ENCODE measurements at regions not wholly inside any gene's neighbourhood (a gene's known extent, or its start where the extent isn't known, plus 50 kb on each side); places are given as distances from the start of the nearest gene placed in this dataset.

- in situ Hi-C loops (cut with MboI; ENCODE audit: low sequenced_read_pairs) = no loop called here
These were observed 55.2 kb upstream of the KCNH8 start for GRCh38 chr3:19093084-19093483.

DNA sequence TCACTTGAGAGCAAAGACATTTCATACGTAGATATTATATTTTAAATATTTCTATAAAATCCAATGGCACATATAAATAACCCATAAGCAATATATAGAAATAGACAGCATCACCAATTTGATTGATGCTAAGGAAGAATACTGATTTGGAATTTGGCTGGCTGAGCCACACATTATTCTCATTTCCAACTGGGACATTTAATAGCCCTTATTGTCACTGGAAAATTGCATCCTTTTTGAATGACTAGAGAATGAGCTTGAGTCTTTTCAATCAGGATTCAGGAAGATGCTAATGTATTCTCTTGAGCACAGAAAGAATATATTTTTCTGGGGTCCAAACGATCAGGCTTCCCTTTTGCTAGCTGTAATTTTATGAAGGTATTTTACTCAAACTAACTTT is 70.9 kb upstream of the KCNH8 start:
- in situ Hi-C loops (cut with MboI; ENCODE audit: low sequenced_read_pairs) = no loop called here

- in situ Hi-C loops (cut with MboI; ENCODE audit: low sequenced_read_pairs) = no loop called here
These were observed 73.3 kb upstream of the KCNH8 start for GRCh38 chr3:19075037-19075436.

DNA sequence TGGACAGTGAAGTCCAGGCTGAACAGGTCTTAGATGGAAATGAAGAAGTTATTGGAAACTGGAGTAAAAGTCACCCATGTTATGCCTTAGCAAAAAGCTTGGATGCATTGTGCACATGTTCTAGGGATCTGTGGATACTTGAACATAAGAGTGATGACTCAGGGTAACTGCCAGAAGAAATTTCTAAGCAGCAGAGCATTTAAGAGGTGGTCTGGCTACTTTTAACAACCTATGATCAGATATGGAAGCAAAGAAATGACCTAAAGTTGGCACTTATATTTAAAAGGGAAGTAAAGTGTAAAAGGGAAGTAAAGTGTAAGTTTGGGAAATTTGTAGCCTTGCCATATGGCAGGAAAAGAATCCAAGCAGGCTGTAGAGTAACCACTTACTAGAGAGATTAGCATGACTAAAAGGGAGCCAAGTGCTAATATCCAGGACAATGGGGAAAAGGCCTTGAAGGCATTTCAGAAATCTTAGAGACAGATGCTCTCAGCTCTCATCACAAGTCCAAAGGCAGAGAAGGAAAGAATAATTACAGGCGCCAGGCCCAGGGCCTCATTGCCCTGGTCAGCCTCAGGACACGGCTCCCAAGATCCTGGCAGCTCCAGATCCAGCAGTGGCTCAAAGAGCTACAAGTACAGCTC is 73.9 kb upstream of the KCNH8 start:
- in situ Hi-C loops (cut with MboI; ENCODE audit: low sequenced_read_pairs) = no loop called here

DNA sequence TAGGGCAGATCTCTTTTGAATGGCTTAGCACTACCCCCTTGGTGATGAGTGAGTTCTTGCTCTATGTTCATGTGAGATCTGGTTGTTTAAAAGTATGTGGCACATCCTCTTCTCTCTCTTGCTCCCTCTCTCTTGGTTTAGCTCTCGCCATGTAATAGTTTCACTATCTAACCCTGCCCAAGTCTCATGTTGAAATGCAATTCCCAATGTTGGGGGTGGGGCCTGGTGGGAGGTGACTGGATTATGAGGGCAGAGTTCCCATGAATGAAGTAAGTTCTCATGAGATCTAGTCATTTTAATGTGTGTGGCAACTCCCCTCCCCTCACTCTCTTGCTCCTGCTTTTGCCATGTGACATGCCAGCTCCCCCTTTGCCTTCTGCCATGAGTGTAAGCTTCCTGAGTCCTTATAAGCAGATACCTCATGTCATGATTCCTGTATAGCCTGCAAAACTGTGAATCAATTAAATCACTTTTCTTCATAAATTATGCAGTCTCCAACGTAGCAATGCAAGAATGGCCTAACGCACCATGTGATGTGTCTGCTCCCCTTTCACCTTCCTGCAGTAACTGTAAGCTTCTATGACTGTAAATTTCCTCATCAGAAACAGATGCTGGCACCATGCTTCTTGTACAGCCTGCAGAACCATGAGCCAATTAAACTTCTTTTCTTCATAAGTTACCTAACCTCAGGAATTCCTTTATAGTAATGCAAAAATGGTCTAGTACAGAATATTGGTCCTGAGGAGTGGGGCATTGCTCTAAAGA is 74.8 kb upstream of the KCNH8 start:
- in situ Hi-C loops (cut with MboI; ENCODE audit: low sequenced_read_pairs) = no loop called here

GRCh38 chr3:19070325-19070724 is 78.0 kb upstream of the KCNH8 start:
- in situ Hi-C loops (cut with MboI; ENCODE audit: low sequenced_read_pairs) = no loop called here

DNA sequence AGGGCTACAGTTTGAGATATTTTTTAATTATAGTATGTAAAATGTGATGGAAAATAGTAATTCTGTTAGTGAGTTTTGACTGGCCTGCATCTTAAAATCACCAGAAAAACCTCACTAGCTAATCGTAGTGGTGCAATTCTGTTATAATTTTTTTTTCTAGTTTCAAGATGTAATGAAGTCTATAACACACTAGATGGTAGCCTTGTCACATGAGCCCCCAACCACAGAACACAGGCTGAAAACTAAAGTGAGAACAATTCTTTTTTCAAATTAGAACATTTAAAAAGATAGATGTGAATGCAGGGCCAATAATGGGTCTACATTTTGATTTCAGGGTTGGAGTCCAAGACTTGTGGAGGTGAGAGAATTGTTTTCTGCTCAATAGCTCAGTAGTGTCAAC is 83.3 kb upstream of the KCNH8 start:
- in situ Hi-C loops (cut with MboI; ENCODE audit: low sequenced_read_pairs) = no loop called here

DNA sequence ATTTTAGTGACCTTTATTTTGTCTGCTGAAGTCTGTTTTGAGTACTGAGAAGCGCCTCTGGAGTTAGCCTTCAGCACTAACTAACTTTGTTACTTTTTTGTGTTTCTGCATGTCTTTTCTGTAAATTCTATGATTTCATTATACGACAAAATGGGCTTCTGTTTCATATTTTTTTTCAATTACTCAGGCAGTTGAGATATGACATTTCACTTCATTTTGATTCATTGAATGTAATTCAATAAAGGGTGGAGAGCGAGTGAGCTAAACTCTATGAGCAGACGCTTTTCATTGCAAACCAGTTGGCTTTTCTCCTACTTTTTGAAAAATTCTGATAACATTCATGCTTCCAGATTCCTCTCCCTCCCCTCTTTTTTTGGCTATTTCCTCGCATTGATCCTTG is 84.4 kb upstream of the KCNH8 start:
- in situ Hi-C loops (cut with MboI; ENCODE audit: low sequenced_read_pairs) = no loop called here

DNA sequence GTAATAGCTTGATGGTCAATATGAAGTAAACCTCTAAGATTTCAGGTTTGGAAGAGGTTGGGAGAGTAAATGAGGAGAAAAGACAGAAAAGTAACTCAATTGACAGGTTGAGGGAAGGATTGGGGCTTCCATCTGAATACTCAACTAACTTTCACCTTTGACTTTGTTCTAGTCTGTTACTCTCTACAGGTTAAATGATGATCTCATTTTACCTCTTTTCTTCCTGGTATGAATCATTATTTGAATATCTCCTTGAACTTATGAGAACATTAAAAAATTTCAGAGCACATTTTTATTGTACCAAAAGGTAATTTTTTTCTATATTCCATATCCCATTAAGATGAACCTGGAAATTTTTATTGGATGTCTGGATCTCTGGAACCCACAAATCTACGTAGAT is 87.9 kb upstream of the KCNH8 start:
- in situ Hi-C loops (cut with MboI; ENCODE audit: low sequenced_read_pairs) = no loop called here

DNA sequence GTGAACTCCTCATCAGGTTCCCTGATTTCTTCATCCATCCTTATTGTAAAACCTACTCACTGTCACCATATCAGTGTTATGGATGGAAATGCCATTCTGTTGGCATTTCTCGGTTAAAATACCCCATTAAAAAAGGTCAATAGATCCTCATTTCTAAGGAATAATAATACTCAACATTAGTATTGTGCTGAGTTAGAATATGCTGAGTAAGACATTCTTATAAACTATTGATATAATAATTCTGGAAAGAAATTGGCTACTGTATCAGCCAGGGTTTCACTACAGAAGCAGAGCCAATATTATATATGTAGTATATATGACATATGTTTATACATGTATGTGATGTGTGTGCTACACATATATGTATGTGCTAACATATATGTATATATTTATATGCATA is 95.4 kb upstream of the KCNH8 start:
- in situ Hi-C loops (cut with MboI; ENCODE audit: low sequenced_read_pairs) = no loop called here

- in situ Hi-C loops (cut with MboI; ENCODE audit: low sequenced_read_pairs) = no loop called here
These were observed 101.9 kb upstream of the KCNH8 start for GRCh38 chr3:19046440-19046839.

DNA sequence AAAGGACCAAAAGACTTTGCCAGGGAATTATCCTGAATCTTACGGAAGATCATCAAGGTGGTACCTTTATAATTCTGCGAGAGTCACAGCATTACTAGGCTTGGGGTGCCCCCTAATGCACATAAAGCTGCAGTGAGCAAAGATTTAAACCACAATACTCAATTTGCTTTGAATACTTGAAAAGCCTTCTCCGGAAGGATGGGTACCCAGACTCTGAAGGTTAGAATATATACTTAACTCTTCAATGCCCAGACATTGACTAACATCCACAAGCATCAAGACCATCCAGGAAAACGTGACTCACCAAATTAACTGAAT is 117.8 kb upstream of the KCNH8 start:
- in situ Hi-C loops (cut with MboI; ENCODE audit: low sequenced_read_pairs) = no loop called here

GRCh38 chr3:19029837-19030521 is 118.3 kb upstream of the KCNH8 start:
- in situ Hi-C loops (cut with MboI; ENCODE audit: low sequenced_read_pairs) = no loop called here

- in situ Hi-C loops (cut with MboI; ENCODE audit: low sequenced_read_pairs) = no loop called here
These were observed 122.9 kb upstream of the KCNH8 start for GRCh38 chr3:19025441-19025840.

GRCh38 chr3:19022546-19022945 is 125.8 kb upstream of the KCNH8 start:
- in situ Hi-C loops (cut with MboI; ENCODE audit: low sequenced_read_pairs) = no loop called here

GRCh38 chr3:19016851-19017250 is 131.5 kb upstream of the KCNH8 start:
- in situ Hi-C loops (cut with MboI; ENCODE audit: low sequenced_read_pairs) = no loop called here

DNA sequence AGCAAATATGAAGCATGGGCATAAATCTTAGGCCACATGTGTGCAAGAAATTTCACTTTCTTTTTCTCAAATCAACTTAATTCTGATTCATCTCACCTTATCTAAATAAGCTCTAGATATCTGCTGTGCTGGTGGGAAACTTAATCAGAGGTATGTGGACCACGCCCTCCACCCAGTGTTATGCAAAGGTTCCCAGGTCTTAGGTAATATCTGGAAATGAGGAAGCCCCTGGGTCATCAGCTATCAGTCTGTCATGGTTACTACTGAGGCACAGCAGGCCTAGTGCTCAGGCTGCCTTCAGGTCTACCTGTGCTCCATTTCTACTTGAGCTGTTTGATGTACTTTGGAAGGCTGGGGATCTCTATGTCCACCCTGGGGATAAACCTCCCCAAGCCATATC is 134.4 kb upstream of the KCNH8 start:
- in situ Hi-C loops (cut with MboI; ENCODE audit: low sequenced_read_pairs) = no loop called here

GRCh38 chr3:19012846-19013245 is 135.5 kb upstream of the KCNH8 start:
- in situ Hi-C loops (cut with MboI; ENCODE audit: low sequenced_read_pairs) = no loop called here

GRCh38 chr3:19002606-19003005 is 145.7 kb upstream of the KCNH8 start:
- in situ Hi-C loops (cut with MboI; ENCODE audit: low sequenced_read_pairs) = no loop called here

- in situ Hi-C loops (cut with MboI; ENCODE audit: low sequenced_read_pairs) = no loop called here
These were observed 150.2 kb upstream of the KCNH8 start for GRCh38 chr3:18998069-18998468.

DNA sequence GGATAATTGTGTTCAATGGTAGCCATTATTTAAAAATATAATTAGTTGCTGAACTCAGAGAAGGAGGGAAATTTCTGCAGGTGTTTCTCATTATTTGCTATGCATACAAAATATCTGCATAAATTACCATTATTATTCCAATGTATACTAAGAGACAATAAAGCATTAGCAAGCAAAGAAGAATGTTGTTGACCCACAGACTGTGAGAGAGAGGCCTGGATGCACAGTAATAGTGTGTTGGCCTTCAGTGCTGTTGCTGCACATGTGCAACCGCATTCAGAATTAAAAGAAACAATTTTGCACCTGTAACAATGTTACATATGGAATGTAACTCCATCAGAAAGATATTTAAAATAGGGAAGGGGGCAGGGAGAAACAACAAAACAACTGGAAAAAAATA is 155.6 kb upstream of the KCNH8 start:
- in situ Hi-C loops (cut with MboI; ENCODE audit: low sequenced_read_pairs) = no loop called here

DNA sequence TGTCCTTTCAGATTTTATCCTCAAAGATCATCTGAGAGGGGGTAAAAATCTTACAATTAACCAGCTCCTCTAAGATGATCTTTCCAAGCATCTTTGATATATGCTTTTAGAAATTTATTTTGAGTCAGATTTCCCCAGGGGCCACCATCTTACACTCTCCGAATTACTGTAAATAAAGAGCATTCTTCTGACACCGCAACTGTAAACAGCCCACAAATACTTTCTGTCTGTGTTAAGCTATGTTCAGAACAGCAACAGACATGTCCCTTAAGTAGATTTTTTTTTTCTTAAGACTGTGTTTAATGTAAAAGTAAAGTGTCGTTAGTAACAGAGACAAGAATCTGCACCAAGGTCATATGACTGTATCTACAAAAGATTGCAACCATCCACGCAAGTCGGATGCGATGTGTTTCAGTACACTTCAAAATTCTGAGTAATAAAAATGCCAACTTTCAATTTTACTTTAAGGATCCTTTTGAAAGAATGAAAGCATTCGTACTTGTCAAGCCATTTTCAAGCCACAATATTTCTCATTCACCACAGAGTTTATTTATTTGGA is 159.0 kb upstream of the KCNH8 start:
- in situ Hi-C loops (cut with MboI; ENCODE audit: low sequenced_read_pairs) = no loop called here

All from HL-60/S4 treated with phorbol 12-myristate 13-acetate at 8.2 ng/mL for 4 days and 3 days (cell line).